Forelimb muscle (tissue), 1 donor: ENCODE measurements at regions not wholly inside any gene's neighbourhood (a gene's known extent, or its start where the extent isn't known, plus 50 kb on each side); places are given as distances from the start of the nearest gene placed in this dataset.

ENCODE experiments used
- DNase-seq: peaks from one replicate; pipeline ENCODE4 v3.0.0-alpha.2; 2013; ENCODE audit warnings: low read depth

- DNase-seq = no peak
Observed at GRCh38 chr1:219523411-219523810, 89.5 kb downstream of the ZC3H11B start.

DNA sequence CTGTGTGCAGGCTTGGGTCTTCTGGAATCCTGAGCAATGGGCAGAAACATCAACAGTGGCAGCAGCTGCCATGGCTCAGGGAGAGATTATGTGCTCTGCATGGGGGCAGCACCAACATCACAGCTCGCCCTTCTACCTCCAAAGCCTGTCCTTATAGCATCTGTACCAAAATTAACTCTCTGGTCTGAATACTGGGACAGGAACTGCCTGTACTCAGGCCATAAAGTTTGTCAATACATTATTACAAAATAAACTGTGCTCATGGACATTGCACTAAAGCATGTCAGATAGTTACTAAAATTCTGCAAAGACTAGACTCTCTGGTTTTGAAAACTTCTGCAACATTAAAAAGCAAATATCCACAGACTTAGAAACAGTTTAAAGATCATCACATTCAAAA is 91.6 kb downstream of the ZC3H11B start:
- no peak for DNase-seq

DNA sequence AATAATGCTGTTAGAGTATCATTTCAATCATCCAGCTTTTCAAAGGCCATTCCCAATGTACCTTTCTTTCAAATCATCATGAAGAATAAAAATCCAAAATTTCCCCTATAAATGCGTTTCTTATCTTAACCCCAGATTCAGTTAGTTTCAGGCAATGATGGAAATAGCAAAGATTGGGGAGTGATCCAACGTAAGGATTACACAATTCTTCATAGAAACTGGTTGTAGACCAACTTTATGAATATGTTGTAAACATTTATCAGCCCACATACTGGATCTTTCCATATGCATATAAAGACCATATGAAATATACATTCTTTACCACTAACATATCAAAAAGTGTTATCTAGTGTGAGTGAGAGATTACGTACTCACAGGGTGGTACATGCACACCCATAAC is 92.7 kb downstream of the ZC3H11B start:
- no peak for DNase-seq

DNA sequence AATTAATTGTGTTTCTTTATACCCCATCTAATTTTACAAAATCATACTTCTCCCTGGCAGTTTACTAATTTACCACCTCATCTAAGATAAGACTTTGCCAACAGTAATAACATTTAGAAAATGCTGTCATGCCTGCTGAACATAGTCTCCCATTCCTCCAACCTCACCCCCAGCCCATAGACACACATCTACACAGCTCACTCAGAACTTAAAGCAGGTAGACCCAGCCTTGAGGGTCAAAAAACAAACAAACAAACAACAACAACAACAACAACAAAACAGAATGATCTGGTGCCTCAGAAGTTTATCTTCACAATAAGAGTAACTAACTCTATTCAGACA is 94.0 kb downstream of the ZC3H11B start:
- no peak for DNase-seq

DNA sequence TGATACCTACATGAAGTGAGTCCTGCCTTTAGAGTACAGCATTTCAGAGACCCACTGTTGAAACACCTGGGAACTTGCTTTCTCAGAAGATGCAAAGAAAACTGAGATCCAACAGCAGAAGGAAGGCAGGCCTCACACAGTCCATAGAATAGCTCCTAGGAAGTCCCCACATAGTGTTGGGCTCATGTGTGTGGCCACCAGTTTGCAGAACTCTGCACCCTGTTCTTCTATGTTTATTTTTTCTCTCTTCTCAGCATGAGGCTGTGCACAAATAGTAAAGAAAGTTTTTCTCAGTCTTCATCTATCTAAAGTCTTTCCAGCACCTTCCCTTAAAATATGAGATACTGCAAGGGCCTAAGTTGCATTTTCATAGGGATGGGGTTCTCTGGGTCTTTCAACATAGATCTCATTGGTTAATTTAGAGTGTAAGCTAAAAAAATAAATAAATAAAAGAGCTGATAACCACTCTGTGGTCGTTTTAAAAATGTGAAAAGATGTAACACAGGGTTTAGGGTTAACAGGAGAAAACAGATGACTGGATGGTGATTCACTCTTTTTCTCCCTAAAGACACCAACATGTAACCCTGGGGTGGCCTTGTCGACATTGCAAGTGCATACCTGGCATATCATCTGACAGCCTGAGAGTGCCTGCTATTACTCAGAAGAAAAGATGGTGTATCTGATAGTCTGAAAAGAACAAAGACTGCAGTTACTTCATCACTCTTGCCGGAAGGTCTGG is 94.6 kb downstream of the ZC3H11B start:
- DNase-seq = no peak

DNA sequence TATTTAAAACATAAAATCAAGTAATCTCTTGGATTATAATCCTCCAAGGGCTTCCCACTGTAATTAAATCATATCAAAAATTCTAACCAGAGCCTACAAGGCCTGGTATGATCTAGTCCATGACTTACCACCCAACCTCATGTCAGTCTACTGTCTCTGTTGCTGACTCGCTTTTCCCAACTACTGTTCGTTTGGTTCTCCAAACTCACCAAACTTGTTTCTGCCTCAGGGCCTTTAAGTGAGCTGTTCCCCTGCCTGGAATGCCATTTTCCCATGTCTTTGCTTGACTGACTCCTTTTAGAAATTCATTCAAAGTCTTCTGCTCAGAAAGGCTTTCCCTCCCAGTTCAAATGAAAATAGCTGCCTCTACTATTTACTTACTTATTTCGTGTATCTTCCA is 95.9 kb downstream of the ZC3H11B start:
- DNase-seq = no peak

DNA sequence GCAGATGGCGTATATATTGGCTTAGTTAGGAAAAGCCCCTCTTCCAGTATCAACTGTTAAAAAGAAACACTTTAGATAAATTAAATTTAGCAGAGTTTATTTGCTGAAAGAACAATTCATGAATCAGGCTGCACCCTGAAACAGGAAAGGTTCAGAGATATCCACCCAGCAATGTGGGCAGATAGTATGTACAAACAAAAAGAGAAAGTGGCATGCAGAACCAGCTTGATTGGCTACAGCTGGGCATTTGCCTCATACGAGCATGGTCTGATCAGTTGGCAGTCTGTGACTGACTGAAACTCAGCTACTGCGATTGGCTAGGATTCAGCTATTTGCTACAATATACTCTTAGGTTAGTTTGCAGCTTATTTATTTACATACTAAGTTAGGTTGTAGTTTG is 98.2 kb downstream of the ZC3H11B start:
- no peak for DNase-seq

- DNase-seq = peak; percentile 74
Observed at GRCh38 chr1:219507437-219507836, 105.5 kb downstream of the ZC3H11B start.

DNA sequence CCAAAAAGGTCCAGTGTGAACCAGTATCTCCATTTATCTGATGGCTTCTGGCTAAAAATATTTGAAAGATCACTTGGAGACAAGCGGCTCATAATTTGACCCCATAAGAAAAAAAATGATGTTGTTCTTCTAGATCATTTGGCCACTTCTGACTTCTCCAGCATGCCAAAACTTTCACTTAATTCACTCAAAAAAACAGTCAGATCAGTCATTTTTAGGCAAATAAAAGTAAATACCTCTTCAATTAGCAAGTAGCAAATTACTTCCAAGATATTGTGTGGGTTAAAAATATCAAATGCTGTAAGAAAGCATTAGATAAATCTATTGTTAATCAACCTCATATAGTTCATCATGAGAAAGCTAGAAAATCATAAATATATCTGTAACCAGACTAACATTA is 106.0 kb downstream of the ZC3H11B start:
- no peak for DNase-seq

DNA sequence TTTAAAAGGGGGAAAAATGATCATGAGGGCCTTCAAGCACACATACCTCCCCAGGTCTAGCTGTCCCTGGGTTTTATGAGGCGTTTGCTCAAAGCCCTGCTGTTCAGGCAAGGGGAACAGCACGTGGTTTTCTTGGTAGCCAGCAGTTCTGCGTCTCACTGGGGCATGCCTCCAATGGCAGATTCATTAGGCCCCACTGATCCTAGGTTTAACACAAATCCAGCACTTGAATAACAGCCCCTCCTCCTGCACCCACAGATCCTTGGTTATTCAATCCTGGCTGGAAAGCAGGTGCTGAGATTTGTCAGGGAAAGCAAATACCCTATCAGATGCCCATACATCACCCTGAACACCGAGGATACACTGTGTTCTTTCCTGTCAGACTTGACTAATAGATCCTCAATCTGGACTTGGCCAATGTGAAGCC is 106.4 kb downstream of the ZC3H11B start:
- no peak for DNase-seq

GRCh38 chr1:219505886-219506285 is 107.0 kb downstream of the ZC3H11B start:
- no peak for DNase-seq

GRCh38 chr1:219503604-219504003 is 109.3 kb downstream of the ZC3H11B start:
- peak; percentile 70 for DNase-seq

GRCh38 chr1:219500327-219500897 is 112.5 kb downstream of the ZC3H11B start:
- no peak for DNase-seq

DNA sequence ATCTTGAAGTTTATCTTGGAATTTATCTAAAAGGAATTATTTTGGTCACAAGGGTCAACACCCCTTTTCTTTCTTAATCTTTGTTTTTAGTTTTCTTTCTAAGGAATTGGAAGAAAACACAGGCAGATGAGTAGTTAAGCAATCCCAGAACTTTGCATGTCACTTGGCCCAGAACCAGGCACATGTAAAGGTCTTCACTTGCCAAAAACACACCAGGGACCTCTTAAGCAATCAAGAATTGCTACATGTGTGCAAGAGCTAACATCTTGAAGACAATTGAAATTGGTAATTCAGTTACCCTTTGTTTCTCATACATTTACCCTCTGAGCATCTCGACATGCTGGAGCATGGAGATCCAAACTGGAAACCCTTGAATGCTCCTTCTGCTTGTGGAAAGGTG is 114.2 kb downstream of the ZC3H11B start:
- peak; percentile 89 for DNase-seq

DNA sequence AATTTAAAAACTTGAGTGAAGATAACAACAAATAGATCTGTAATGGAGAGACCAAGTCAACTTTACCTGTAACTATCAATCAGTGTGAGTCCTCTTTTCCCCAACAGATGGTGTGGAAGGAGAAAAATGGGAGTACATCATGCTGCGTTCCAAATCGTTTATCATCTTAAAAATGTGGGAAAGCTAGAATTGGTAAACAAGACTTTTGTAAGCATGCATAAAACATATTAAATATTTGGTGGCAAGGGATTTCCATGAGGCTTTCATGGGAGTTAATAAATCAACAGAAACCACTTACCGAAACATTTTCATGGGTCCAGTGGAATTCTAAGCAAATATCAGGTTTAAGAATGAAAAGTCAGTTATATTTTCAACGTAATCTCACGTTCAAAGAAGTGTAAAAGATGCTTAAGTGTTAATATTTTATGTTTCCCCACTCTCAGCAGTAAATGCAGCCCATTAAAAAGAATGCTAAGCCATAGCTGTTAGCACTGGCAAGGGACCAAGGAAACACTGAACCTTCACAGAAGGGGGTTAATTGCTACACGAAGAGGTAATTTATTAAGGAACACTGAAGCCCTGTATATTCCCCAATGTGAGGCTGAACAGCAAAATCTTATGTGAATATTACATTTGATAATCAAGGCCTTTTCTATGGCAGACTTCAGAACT is 117.0 kb downstream of the ZC3H11B start:
- DNase-seq = no peak

- DNase-seq = no peak
Observed at GRCh38 chr1:219492717-219493116, 120.2 kb downstream of the ZC3H11B start.

GRCh38 chr1:219490566-219490965 is 122.3 kb downstream of the ZC3H11B start:
- DNase-seq = no peak

GRCh38 chr1:219489636-219490035 is 123.3 kb downstream of the ZC3H11B start:
- DNase-seq = no peak

GRCh38 chr1:219488275-219488674 is 124.6 kb downstream of the ZC3H11B start:
- DNase-seq = no peak

GRCh38 chr1:219483530-219483929 is 129.4 kb downstream of the ZC3H11B start:
- DNase-seq = no peak

- no peak for DNase-seq
Observed at GRCh38 chr1:219480011-219480410, 132.9 kb downstream of the ZC3H11B start.

DNA sequence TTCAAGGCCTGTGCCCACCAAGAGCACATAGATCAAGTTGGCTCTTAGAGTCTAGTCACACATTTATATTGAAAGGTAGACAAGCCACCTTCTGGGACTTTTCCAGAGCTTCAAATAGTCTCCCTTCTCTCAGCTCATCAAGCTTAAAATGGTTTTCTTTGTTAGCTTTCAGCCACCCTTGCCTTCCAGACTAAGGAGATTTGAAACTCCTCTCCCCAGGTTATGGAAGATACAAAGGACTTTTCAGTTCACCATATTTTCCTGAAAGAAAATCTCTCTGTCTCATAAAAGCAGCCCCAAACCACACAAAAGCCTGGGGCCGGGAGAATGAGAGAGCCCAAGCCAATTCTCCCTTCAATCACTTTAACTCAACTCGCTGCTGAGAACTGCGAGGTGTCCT is 134.1 kb downstream of the ZC3H11B start:
- no peak for DNase-seq

GRCh38 chr1:219477861-219478260 is 135.0 kb downstream of the ZC3H11B start:
- no peak for DNase-seq
